ENCODE measurements at regions not wholly inside any gene's neighbourhood (a gene's known extent, or its start where the extent isn't known, plus 50 kb on each side); places are given as distances from the start of the nearest gene placed in this dataset.

GRCh38 chr11:119803139-119803538 lies 74.1 kb upstream of the NECTIN1 start:
- TF ChIP-seq, protein P1, sequence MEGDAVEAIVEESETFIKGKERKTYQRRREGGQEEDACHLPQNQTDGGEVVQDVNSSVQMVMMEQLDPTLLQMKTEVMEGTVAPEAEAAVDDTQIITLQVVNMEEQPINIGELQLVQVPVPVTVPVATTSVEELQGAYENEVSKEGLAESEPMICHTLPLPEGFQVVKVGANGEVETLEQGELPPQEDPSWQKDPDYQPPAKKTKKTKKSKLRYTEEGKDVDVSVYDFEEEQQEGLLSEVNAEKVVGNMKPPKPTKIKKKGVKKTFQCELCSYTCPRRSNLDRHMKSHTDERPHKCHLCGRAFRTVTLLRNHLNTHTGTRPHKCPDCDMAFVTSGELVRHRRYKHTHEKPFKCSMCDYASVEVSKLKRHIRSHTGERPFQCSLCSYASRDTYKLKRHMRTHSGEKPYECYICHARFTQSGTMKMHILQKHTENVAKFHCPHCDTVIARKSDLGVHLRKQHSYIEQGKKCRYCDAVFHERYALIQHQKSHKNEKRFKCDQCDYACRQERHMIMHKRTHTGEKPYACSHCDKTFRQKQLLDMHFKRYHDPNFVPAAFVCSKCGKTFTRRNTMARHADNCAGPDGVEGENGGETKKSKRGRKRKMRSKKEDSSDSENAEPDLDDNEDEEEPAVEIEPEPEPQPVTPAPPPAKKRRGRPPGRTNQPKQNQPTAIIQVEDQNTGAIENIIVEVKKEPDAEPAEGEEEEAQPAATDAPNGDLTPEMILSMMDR (conservative IDR thresholded peaks at IDR 0.05; ENCODE audit: low read length) = no peak
- TF ChIP-seq EZH2phosphoT487 (IDR thresholded peaks at IDR 0.05; ENCODE audit: borderline replicate concordance) = no peak

Data from Loucy (cell line).